Heart left ventricle (tissue), 16 donors: ENCODE measurements at regions not wholly inside any gene's neighbourhood (a gene's known extent, or its start where the extent isn't known, plus 50 kb on each side); places are given as distances from the start of the nearest gene placed in this dataset.

Experiments
- ATAC-seq, 4 donors: fragments of 200-7000 bp; cut with Tn5 transposase; one replicate each; pipeline ENCODE4 v1.9.1; 2020 to 2022; ENCODE audit warnings: moderate library complexity in 4 of 4, mild to moderate bottlenecking in 3 of 4, moderate number of reproducible peaks in 1 of 4
- DNase-seq, 5 donors: peaks; one replicate each; pipeline ENCODE4 v3.0.0-alpha.2; 2020
- H3K27ac ChIP-seq, 12 donors: fragments of 200-600 bp; sonication (generic) in 4 of 12; one replicate each; pipeline versions ENCODE4 v1.5.0 to v1.8.0; 2016 to 2022; ENCODE audit warnings: mild to moderate bottlenecking in 2 of 12
- H3K27me3 ChIP-seq, 9 donors: fragments of 200-600 bp; sonication (generic) in 2 of 9; one replicate each; pipeline versions ENCODE4 v1.5.1 to v1.8.0; 2016 to 2022; ENCODE audit warnings: mild to moderate bottlenecking in 3 of 9
- H3K36me3 ChIP-seq, 9 donors: fragments of 200-600 bp; sonication (generic) in 2 of 9; one replicate each; pipeline versions ENCODE4 v1.5.0 to v1.8.0; 2018 to 2022; ENCODE audit warnings: mild to moderate bottlenecking in 2 of 9
- H3K4me1 ChIP-seq, 12 donors: fragments of 200-600 bp; sonication (generic) in 4 of 12; one replicate each; pipeline versions ENCODE4 v1.5.0 to v1.8.0; 2016 to 2022; ENCODE audit warnings: mild to moderate bottlenecking in 3 of 12
- H3K4me3 ChIP-seq, 12 donors: fragments of 200-600 bp; sonication (generic) in 4 of 12; one replicate each; pipeline versions ENCODE4 v1.5.0 to v1.8.0; 2017 to 2022; ENCODE audit warnings: mild to moderate bottlenecking in 9 of 12, moderate library complexity in 4 of 12
- H3K9me3 ChIP-seq, 12 donors: fragments of 200-600 bp; sonication (generic) in 4 of 12; one replicate each; pipeline versions ENCODE4 v1.5.0 to v1.8.0; 2016 to 2022; ENCODE audit warnings: mild to moderate bottlenecking in 1 of 12
- CTCF ChIP-seq, 12 donors: fragments of 200-600 bp; sonication (generic) in 4 of 12; IDR thresholded peaks; one replicate each; pipeline versions ENCODE4 v1.5.0 to v1.8.0; 2018 to 2022; ENCODE audit warnings: antibody characterized with exemption in 12 of 12, mild to moderate bottlenecking in 5 of 12
- POLR2A ChIP-seq, 2 donors: fragments of 450-650 bp; IDR thresholded peaks; one replicate each; pipeline ENCODE4 v1.6.1; 2017; ENCODE audit warnings: antibody characterized with exemption in 2 of 2, mild to moderate bottlenecking in 2 of 2, moderate library complexity in 2 of 2
- WGBS, 4 donors: extraction: QIAGEN DNeasy Blood & Tissue Kit in 2 of 4; methylation state at CpG; one replicate each; pipeline versions ENCODE4 v1.1.5 to v1.1.7; 2013 to 2018; 5-methylcytosine and 5-hydroxymethylcytosine counted together
- intact Hi-C, 10 donors: fragments of 100-400 bp; cut with DNase I; formaldehyde crosslinking; loops; one replicate each; pipeline versions ENCODE4 v1.11.1 to v1.14.2; 2022
- donor health status: ischemic (EF 13 %, LVEDD 7.1; RV severe dilation, severe dysfunction).
- donor health status: healthy with polysubstance abuse.
- donor health status: DM: no; HTN: yes; CAD: no.
- donor health status: DM: no; HTN: no; CAD: no.
- donor health status: ischemic (EF 25% LVEDD 6.9; RV normal size, moderate dysfunction).
- donor health status: ischemic (EF 25% LVEDD 5.7; RV mildly dilated, moderate dysfunction).
- donor health status: healthy.
- donor health status: DM: yes; HTN: yes; CAD: no.
- donor health status: ischemic (EF 35%, LVEDD 5.7; RV mildly dilated, moderate dysfunction).
- donor health status: nonischemic (EF 11% LVEDD 7.7; RV severe dilation, severe dysfunction).
- donor health status: DM: yes; HTN: yes; CAD: no.
- donor health status: PGD.
- donor health status: ischemic (EF 29% LVEDD 5.4; RV normal size, mild dysfunction).
- donor health status: nonischemic (EF 23%, LVEDD 6.1; RV moderate dilation, normal function).

DNA sequence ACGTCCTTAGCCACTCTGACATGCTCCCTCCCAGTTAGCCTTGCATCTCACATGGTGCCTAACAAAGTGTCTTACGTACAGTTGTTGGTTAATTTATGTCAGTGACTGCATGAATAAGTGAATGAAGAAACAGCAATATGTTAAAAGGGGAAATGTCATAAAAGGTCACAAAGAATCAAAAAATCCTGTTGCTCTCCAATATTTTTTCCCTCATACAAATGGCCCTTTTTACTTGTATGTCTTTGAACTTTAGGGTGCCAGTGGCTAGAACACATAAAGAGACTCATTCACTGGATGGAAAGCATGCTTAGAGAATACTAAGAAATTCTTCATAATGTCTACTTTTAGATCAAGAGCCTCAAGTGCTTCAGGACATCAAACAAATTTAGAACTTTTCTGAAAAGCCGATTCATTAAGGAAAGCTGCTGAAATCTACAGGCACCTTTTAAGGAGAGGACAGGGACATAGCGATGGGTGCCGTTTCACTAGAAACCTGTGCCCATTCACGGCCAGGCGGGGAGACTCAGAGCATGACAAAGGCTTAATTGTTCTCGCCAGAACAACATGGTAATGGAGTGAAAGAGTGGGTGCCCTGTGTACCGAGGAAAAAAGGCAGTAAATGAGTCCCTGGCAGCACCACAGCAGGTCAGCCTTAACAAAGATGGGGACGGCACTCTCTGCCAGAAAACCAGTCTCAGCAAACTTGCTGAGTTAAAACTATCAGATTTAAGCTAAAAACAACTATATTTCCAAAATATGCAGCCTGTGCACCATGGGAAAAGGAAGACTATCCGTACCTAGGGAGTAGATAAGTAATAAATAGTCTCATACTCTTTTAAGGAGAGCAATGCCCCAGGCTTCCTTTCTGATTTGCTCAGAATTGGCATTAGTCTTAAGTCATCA, 71.6 kb upstream of the SPTBN1 start:
- Histone ChIP-seq H3K4me3 (no peak overlapping the region), H3K4me1 (peaks cover 0 to 56% (median 28%) of the 10 kb centered on the region in 12 donors), H3K27ac (peak overlapping the region in 10 of 12 donors; percentile 3 to 88 (median 82)), H3K9me3 (no peaks in the 10 kb centered on the region), H3K27me3 (no peaks in the 10 kb centered on the region), H3K36me3 (no peaks in the 10 kb centered on the region)
- TF ChIP-seq CTCF (IDR thresholded peaks at IDR 0.05), result no peak
- no peak for TF ChIP-seq POLR2A (IDR thresholded peaks at IDR 0.05)
- 70 to 85% (median 78%) methylated on average over 11 of the region's 11 CpGs for WGBS, 4 donors
- ATAC-seq (no peak), DNase-seq (no peak)
- intact Hi-C loops, result loop anchor here in 1 of 10 donors (5.0 kb wide), 1 partner anchor 33 kb away; no protein-coding TSS in a partner anchor

- Histone ChIP-seq H3K9me3 (no peaks in the 10 kb centered on the region), H3K27ac (peak overlapping the region in 11 of 12 donors; percentile 3 to 89 (median 85)), H3K4me1 (peaks cover 0 to 58% (median 28%) of the 10 kb centered on the region in 12 donors), H3K36me3 (no peaks in the 10 kb centered on the region), H3K4me3 (no peak overlapping the region), H3K27me3 (no peaks in the 10 kb centered on the region)
- no peak for DNase-seq
- no peak for ATAC-seq
- WGBS, 4 donors, result 93 to 100% (median 96%) methylated on average over 1 of the region's 1 CpG
- TF ChIP-seq POLR2A (IDR thresholded peaks at IDR 0.05), result no peak
- TF ChIP-seq CTCF (IDR thresholded peaks at IDR 0.05), result no peak
- intact Hi-C loops, result no loop called here
These were observed 70.9 kb upstream of the SPTBN1 start for GRCh38 chr2:54385271-54385670.

GRCh38 chr2:54386585-54386984, 69.5 kb upstream of the SPTBN1 start:
- Histone ChIP-seq H3K9me3 (no peaks in the 10 kb centered on the region), H3K4me1 (peaks cover 0 to 65% (median 32%) of the 10 kb centered on the region in 12 donors), H3K4me3 (no peak overlapping the region), H3K27ac (peak overlapping the region; percentile 68 to 92 (median 86)), H3K27me3 (no peaks in the 10 kb centered on the region), H3K36me3 (no peaks in the 10 kb centered on the region)
- no peak for TF ChIP-seq CTCF (IDR thresholded peaks at IDR 0.05)
- no peak for TF ChIP-seq POLR2A (IDR thresholded peaks at IDR 0.05)
- 51 to 73% (median 57%) methylated on average over 3 of the region's 3 CpGs for WGBS, 4 donors
- DNase-seq, result no peak
- intact Hi-C loops, result no loop called here
- no peak for ATAC-seq
